ENCODE measurements at regions not wholly inside any gene's neighbourhood (a gene's known extent, or its start where the extent isn't known, plus 50 kb on each side); places are given as distances from the start of the nearest gene placed in this dataset.

DNA sequence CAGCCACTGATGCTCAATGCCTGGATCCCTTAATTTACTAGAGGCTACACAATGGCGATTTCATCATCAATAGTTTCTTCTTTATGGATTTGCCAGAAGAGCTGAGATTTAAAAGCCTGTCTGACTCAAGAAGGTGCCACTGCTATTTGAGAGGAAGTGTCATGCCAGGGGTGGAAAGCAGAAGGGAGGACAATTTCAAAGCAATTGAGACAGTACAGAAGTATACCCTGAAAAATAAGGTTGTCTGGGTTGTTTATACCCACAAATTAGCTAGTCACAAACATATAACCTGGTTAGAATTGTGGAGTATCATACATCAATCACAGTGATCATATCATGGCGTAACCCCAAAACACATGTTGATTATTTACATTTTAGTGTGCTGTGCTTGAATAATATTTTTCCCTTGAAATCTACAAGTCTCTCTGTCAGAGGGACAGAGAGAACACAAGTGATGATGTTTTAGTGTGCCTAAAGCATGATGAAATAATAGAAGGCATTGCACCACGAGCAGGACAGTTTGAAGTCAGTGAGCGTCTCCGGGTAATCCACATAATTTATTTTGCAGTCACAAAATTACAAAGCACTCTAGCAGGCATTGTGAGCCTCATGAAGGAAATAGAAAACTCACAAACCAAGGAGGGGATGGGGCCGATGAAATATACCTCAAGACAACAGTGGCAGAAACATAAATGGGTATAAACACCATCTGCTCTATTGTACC is 312.2 kb upstream of the SPRED2 start:
- peaks cover 0 to 8% of the 10 kb centered on the region in 2 donors for H3K4me1 ChIP-seq
- H3K27me3 ChIP-seq, result no peaks in the 10 kb centered on the region
- no peak overlapping the region for H3K27ac ChIP-seq
- no peaks in the 10 kb centered on the region for H3K9me3 ChIP-seq
- TF ChIP-seq, protein P1, sequence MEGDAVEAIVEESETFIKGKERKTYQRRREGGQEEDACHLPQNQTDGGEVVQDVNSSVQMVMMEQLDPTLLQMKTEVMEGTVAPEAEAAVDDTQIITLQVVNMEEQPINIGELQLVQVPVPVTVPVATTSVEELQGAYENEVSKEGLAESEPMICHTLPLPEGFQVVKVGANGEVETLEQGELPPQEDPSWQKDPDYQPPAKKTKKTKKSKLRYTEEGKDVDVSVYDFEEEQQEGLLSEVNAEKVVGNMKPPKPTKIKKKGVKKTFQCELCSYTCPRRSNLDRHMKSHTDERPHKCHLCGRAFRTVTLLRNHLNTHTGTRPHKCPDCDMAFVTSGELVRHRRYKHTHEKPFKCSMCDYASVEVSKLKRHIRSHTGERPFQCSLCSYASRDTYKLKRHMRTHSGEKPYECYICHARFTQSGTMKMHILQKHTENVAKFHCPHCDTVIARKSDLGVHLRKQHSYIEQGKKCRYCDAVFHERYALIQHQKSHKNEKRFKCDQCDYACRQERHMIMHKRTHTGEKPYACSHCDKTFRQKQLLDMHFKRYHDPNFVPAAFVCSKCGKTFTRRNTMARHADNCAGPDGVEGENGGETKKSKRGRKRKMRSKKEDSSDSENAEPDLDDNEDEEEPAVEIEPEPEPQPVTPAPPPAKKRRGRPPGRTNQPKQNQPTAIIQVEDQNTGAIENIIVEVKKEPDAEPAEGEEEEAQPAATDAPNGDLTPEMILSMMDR (IDR thresholded peaks at IDR 0.05), result no peak
- no peak for DNase-seq (ENCODE audit: low spot score)
- H3K36me3 ChIP-seq, result no peaks in the 10 kb centered on the region
- H3K4me3 ChIP-seq, result no peak overlapping the region

DNA sequence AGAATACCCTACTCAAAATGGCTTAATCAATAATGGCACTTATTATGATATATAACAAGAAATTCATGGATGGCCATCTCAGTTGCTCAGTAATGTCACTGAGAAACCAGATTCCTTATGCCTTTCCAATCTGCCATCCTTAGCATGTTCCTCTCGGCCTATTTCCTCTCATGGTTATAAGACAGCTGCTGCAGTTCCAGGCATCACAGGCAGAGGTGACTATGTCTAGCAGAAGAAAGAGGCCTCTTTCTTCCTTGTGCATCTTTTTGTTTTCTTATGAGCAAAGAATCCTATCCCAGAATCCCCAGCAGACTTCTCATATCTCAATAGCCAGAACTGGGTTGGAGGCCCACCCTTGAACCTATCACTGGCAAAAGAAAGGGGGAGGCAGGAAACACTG is 310.6 kb upstream of the SPRED2 start:
- H3K4me3 ChIP-seq, result no peak overlapping the region
- no peak overlapping the region for H3K27ac ChIP-seq
- H3K4me1 ChIP-seq, result peaks cover 0 to 8% of the 10 kb centered on the region in 2 donors
- no peaks in the 10 kb centered on the region for H3K27me3 ChIP-seq
- H3K36me3 ChIP-seq, result no peaks in the 10 kb centered on the region
- TF ChIP-seq, protein P1 (IDR thresholded peaks at IDR 0.05), result no peak
- no peak for DNase-seq (ENCODE audit: low spot score)
- no peaks in the 10 kb centered on the region for H3K9me3 ChIP-seq

DNA sequence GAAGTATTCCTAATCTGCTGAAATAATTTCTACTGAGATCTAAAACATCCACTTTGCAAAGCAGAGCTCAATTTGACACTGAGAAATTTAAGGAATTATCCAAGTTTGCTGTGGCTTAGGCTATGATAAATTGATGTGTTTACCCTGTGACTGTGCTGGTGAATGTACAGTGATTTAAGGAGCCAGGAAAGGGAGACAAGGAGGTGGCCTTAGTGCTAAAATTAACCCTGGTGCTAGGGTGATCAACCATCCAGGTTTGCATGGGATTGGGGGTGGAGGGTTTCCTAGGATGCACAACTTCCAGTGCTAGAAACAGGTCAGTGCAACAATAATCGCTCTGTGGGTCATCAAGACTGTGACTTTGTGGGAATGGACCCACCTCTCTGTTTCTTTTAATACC is 307.5 kb upstream of the SPRED2 start:
- H3K4me3 ChIP-seq, result no peak overlapping the region
- no peaks in the 10 kb centered on the region for H3K4me1 ChIP-seq
- TF ChIP-seq, protein P1 (IDR thresholded peaks at IDR 0.05), result no peak
- H3K27me3 ChIP-seq, result no peaks in the 10 kb centered on the region
- no peaks in the 10 kb centered on the region for H3K36me3 ChIP-seq
- no peaks in the 10 kb centered on the region for H3K9me3 ChIP-seq
- DNase-seq (ENCODE audit: low spot score), result no peak
- H3K27ac ChIP-seq, result no peak overlapping the region

DNA sequence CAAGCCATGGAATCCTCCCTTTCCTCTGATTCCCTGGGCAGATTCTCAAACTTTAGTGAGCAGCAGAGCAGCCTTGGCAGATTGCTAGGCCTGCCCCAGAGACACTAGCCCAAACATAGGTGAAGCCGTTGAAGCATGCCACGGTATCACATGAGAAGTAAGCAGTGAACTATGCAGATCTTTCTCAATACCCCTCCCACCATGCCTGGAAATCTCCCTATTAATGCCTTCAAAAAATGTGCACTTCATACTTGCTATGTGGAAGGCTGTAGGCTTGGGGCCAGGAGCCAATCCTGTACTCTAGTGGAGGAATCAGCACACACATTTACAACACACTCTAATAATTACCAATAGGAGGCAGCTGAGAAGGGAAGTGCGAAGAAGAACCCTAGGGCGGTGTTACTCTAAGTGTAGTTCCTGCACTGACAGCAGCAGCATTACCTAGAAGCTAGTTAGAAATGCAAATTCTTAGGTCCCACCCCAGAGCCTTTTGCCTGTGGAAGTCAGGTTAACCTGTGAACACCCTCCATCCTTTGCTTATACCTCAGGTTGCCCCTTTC is 305.1 kb upstream of the SPRED2 start:
- no peaks in the 10 kb centered on the region for H3K36me3 ChIP-seq
- TF ChIP-seq, protein P1 (IDR thresholded peaks at IDR 0.05), result no peak
- no peaks in the 10 kb centered on the region for H3K27me3 ChIP-seq
- no peaks in the 10 kb centered on the region for H3K9me3 ChIP-seq
- H3K27ac ChIP-seq, result no peak overlapping the region
- no peak for DNase-seq (ENCODE audit: low spot score)
- no peak overlapping the region for H3K4me3 ChIP-seq
- H3K4me1 ChIP-seq, result no peaks in the 10 kb centered on the region

DNA sequence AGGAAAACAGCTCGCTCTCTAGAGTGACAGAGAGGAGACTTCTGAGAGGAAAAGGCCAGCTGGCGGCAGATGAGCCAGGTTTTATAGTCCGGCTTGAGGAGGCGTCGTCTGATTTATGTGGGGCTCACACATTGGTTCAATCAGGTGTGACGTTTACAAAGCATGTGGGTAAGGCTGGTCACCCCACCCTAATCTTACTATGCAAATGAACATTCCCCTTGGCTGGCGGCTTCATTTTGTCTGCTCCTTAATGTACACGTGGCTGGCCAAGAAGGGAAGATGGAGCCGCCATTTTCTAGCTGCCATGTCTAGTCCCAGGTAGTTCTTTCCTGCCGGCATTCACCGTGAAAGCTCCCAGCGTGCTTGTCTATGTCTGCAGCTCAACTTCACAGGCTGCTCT is 299.1 kb upstream of the SPRED2 start:
- TF ChIP-seq, protein P1 (IDR thresholded peaks at IDR 0.05), result no peak
- no peak overlapping the region for H3K4me3 ChIP-seq
- H3K9me3 ChIP-seq, result peaks cover 0 to 7% of the 10 kb centered on the region in 2 donors
- H3K27ac ChIP-seq, result no peak overlapping the region
- no peaks in the 10 kb centered on the region for H3K4me1 ChIP-seq
- H3K27me3 ChIP-seq, result no peaks in the 10 kb centered on the region
- no peak for DNase-seq (ENCODE audit: low spot score)
- no peaks in the 10 kb centered on the region for H3K36me3 ChIP-seq

DNA sequence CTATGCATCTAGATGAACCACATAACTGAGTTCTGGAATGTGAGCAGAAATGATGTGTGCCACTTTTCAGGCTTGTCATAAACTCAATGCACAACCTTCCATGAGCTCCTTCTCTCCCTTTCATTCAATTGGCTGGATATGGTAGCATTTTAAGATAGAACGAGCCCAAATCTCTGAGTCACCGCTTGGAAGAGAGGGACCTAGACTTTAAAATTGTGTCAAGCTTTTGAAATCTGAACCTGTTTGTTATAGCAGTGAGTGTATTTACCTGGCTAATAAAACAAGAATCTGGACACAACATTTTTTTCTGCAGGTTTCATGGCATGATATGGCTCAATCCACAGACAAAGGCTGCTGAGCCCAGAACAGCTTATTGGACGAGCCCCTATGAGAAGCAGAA is 297.8 kb upstream of the SPRED2 start:
- Histone ChIP-seq H3K4me3 (no peak overlapping the region), H3K27me3 (no peaks in the 10 kb centered on the region), H3K9me3 (peaks cover 0 to 7% of the 10 kb centered on the region in 2 donors), H3K36me3 (no peaks in the 10 kb centered on the region), H3K4me1 (no peaks in the 10 kb centered on the region), H3K27ac (no peak overlapping the region)
- no peak for DNase-seq (ENCODE audit: low spot score)
- TF ChIP-seq, protein P1 (IDR thresholded peaks at IDR 0.05), result no peak

Measured in right atrium auricular region (tissue), 2 donors.